ENCODE measurements at regions not wholly inside any gene's neighbourhood (a gene's known extent, or its start where the extent isn't known, plus 50 kb on each side); places are given as distances from the start of the nearest gene placed in this dataset.

DNA sequence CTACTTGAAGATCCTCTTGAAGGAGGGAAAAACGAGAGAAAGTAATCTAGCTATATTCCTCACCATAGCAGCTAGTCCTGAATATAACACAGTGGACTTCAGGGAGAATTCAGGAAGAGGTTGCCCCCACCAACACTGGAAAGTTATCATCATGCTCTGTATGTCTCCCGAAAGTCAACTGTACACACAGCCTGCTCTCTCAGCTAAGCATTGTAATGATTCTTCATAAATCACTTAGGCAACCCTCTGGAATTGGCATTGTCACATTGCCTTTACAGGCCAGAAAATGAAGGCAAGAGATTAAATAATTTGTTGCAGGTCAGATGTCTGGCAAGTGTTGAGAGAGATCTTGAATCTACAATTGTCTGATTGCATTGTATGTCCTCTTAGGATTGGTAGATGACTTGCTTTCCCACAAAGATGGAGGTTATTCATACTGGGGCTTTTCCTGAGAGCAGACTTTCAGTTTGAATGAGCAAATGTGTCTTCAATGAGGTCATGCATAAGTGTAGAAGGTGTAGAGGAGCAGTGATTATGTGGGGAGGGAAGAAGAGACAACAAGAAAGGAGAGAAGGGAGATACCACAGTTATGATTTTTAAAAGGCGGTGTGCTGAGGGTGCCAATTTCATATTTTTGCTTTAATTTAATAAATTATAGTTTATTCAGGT lies 667.2 kb downstream of the DCDC2C start:
- no peak for DNase-seq (ENCODE audit: low read depth in 1 of 2, low spot score in 1 of 2)
- TF ChIP-seq CBX2 (IDR thresholded peaks at IDR 0.05; ENCODE audit: borderline replicate concordance, low read depth) (no peak), BHLHE40 (IDR thresholded peaks at IDR 0.05; ENCODE audit: low read depth, low read length) (no peak), HOXA7 (CRISPR knock-in tag; IDR thresholded peaks at IDR 0.05) (no peak), JUN (IDR thresholded peaks at IDR 0.05) (no peak), ZSCAN20 (CRISPR knock-in tag; IDR thresholded peaks at IDR 0.05) (no peak), POLR2A (IDR thresholded peaks at IDR 0.05; ENCODE audit: low read length) (no peak), FOSL2 (IDR thresholded peaks at IDR 0.05) (no peak), FOSL2 (CRISPR knock-in tag; IDR thresholded peaks at IDR 0.05) (no peak), MAZ (IDR thresholded peaks at IDR 0.05; ENCODE audit: borderline replicate concordance, low read depth, low read length) (no peak), JUNB (IDR thresholded peaks at IDR 0.05) (no peak), SMC3 (IDR thresholded peaks at IDR 0.05) (no peak), POLR2AphosphoS2 (conservative IDR thresholded peaks at IDR 0.05; ENCODE audit: low read length) (no peak), EP300 (IDR thresholded peaks at IDR 0.05) (no peak)
- TF ChIP-seq, protein P1, sequence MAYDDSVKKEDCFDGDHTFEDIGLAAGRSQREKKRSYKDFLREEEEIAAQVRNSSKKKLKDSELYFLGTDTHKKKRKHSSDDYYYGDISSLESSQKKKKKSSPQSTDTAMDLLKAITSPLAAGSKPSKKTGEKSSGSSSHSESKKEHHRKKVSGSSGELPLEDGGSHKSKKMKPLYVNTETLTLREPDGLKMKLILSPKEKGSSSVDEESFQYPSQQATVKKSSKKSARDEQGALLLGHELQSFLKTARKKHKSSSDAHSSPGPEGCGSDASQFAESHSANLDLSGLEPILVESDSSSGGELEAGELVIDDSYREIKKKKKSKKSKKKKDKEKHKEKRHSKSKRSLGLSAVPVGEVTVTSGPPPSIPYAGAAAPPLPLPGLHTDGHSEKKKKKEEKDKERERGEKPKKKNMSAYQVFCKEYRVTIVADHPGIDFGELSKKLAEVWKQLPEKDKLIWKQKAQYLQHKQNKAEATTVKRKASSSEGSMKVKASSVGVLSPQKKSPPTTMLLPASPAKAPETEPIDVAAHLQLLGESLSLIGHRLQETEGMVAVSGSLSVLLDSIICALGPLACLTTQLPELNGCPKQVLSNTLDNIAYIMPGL (CRISPR knock-in tag; IDR thresholded peaks at IDR 0.05; ENCODE audit: borderline replicate concordance): no peak
- TF ChIP-seq, protein P2, sequence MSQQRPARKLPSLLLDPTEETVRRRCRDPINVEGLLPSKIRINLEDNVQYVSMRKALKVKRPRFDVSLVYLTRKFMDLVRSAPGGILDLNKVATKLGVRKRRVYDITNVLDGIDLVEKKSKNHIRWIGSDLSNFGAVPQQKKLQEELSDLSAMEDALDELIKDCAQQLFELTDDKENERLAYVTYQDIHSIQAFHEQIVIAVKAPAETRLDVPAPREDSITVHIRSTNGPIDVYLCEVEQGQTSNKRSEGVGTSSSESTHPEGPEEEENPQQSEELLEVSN (IDR thresholded peaks at IDR 0.05; ENCODE audit: borderline replicate concordance, low read depth): no peak
- TF ChIP-seq, protein P3, sequence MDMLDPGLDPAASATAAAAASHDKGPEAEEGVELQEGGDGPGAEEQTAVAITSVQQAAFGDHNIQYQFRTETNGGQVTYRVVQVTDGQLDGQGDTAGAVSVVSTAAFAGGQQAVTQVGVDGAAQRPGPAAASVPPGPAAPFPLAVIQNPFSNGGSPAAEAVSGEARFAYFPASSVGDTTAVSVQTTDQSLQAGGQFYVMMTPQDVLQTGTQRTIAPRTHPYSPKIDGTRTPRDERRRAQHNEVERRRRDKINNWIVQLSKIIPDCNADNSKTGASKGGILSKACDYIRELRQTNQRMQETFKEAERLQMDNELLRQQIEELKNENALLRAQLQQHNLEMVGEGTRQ (IDR thresholded peaks at IDR 0.05): no peak
- TF ChIP-seq, protein P4, sequence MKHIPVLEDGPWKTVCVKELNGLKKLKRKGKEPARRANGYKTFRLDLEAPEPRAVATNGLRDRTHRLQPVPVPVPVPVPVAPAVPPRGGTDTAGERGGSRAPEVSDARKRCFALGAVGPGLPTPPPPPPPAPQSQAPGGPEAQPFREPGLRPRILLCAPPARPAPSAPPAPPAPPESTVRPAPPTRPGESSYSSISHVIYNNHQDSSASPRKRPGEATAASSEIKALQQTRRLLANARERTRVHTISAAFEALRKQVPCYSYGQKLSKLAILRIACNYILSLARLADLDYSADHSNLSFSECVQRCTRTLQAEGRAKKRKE (CRISPR knock-in tag; IDR thresholded peaks at IDR 0.05; ENCODE audit: low read depth): no peak
- peaks cover 19% of the 10 kb centered on the region for H3K9me3 ChIP-seq
- WGBS (ENCODE audit: missing lambda C conversion rate): 5% methylated on average over 3 of the region's 3 CpGs
- no peak overlapping the region for H3K27ac ChIP-seq
- H3K4me2 ChIP-seq: no peak overlapping the region
- no peak overlapping the region for H3K4me3 ChIP-seq
- ChIA-PET POLR2A (no interaction called here), CTCF (no interaction called here)
- H3K4me1 ChIP-seq: no peaks in the 10 kb centered on the region
- FAIRE-seq: no peak
- ATAC-seq: no peak

DNA sequence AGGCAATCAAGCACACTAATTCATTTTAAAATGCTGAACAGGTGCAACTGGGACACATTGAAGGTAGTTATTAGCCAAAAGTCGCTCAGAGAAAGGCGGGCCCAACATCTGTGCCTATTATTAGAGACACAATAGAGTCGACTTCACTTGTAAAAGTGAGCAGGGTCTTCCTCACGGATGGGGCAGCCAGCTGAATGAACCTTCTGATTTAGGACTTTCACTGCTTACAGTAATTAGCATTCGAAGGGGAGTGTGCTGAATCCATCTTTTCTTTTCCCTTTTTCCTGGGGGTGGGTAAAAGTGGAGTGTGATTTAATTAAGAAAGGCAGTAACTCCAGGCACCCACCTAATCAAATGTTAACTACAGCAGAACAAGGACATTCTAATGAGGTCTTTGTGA lies 677.7 kb downstream of the DCDC2C start:
- FAIRE-seq (no peak), ATAC-seq (no peak), DNase-seq (ENCODE audit: low read depth in 1 of 2, low spot score in 1 of 2) (no peak)
- H3K9me3 ChIP-seq: peaks cover 22% of the 10 kb centered on the region; the same call in 2 of the 3 replicates
- H3K4me3 ChIP-seq: no peak overlapping the region
- ChIA-PET CTCF (no interaction called here), POLR2A (no interaction called here)
- no peak overlapping the region for H3K4me2 ChIP-seq
- H3K27ac ChIP-seq: no peak overlapping the region
- no peaks in the 10 kb centered on the region for H3K4me1 ChIP-seq
- 4% methylated on average over 5 of the region's 5 CpGs for WGBS (ENCODE audit: missing lambda C conversion rate)
- TF ChIP-seq, protein P5, sequence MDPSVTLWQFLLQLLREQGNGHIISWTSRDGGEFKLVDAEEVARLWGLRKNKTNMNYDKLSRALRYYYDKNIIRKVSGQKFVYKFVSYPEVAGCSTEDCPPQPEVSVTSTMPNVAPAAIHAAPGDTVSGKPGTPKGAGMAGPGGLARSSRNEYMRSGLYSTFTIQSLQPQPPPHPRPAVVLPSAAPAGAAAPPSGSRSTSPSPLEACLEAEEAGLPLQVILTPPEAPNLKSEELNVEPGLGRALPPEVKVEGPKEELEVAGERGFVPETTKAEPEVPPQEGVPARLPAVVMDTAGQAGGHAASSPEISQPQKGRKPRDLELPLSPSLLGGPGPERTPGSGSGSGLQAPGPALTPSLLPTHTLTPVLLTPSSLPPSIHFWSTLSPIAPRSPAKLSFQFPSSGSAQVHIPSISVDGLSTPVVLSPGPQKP (IDR thresholded peaks at IDR 0.05; ENCODE audit: low read depth, low read length): no peak
- TF ChIP-seq HOXB13 (CRISPR knock-in tag; IDR thresholded peaks at IDR 0.05; ENCODE audit: low read depth): no peak
- no peak for TF ChIP-seq RNF2 (IDR thresholded peaks at IDR 0.05; ENCODE audit: borderline replicate concordance, low read depth)
- no peak for TF ChIP-seq ZC3H11A (IDR thresholded peaks at IDR 0.05)
- TF ChIP-seq HOXA7 (CRISPR knock-in tag; IDR thresholded peaks at IDR 0.05): no peak
- no peak for TF ChIP-seq EP300 (IDR thresholded peaks at IDR 0.05)
- TF ChIP-seq, protein P6, sequence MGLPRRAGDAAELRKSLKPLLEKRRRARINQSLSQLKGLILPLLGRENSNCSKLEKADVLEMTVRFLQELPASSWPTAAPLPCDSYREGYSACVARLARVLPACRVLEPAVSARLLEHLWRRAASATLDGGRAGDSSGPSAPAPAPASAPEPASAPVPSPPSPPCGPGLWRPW (IDR thresholded peaks at IDR 0.05): no peak
- no peak for TF ChIP-seq CHD2 (IDR thresholded peaks at IDR 0.05; ENCODE audit: low read length, partially characterized antibody)
- TF ChIP-seq TFCP2L1 (CRISPR knock-in tag; IDR thresholded peaks at IDR 0.05): no peak
- no peak for TF ChIP-seq HDAC2 (IDR thresholded peaks at IDR 0.05)
- TF ChIP-seq POLR2A (IDR thresholded peaks at IDR 0.05; ENCODE audit: low read length): no peak
- no peak for TF ChIP-seq NPAS2 (CRISPR knock-in tag; IDR thresholded peaks at IDR 0.05; ENCODE audit: borderline replicate concordance)
- TF ChIP-seq FOSB (CRISPR knock-in tag; IDR thresholded peaks at IDR 0.05): no peak
- TF ChIP-seq, protein P1 (CRISPR knock-in tag; IDR thresholded peaks at IDR 0.05; ENCODE audit: borderline replicate concordance): no peak
